Endodermal cell (in vitro differentiated cells): ENCODE measurements at regions not wholly inside any gene's neighbourhood (a gene's known extent, or its start where the extent isn't known, plus 50 kb on each side); places are given as distances from the start of the nearest gene placed in this dataset.

Experiments
- DNase-seq: peaks from one replicate; pipeline ENCODE4 v3.0.0-alpha.2; 2017
- H3K27ac ChIP-seq: 2 replicates; pipeline ENCODE4 v1.5.1; 2013; ENCODE audit warnings: mild to moderate bottlenecking, low read depth, low read length, moderate library complexity
- H3K27me3 ChIP-seq: 2 replicates; pipeline ENCODE4 v1.6.1; 2013; ENCODE audit warnings: mild to moderate bottlenecking, low read length, moderate library complexity; ENCODE audit not compliant: insufficient read depth, control insufficient read depth, poor library complexity, severe bottlenecking
- H3K36me3 ChIP-seq: 2 replicates; pipeline ENCODE4 v1.7.0; 2013; ENCODE audit warnings: mild to moderate bottlenecking, low read length, moderate library complexity; ENCODE audit not compliant: control insufficient read depth, insufficient read depth
- H3K4me1 ChIP-seq: one replicate; pipeline ENCODE4 v1.7.0; 2013; ENCODE audit warnings: low read length; ENCODE audit not compliant: control insufficient read depth, insufficient read depth
- H3K4me3 ChIP-seq: 2 replicates; pipeline ENCODE4 v1.5.1; 2013; ENCODE audit warnings: mild to moderate bottlenecking, low read length, moderate library complexity
- H3K9ac ChIP-seq: 2 replicates; pipeline ENCODE4 v1.6.1; 2013; ENCODE audit warnings: mild to moderate bottlenecking, low read length, moderate library complexity; ENCODE audit not compliant: poor library complexity, severe bottlenecking; ENCODE audit errors: extremely low read depth
- H3K9me3 ChIP-seq: 2 replicates; pipeline ENCODE4 v1.6.1; 2013; ENCODE audit warnings: mild to moderate bottlenecking, low read length, moderate library complexity; ENCODE audit not compliant: control insufficient read depth
- H3K27ac Mint-ChIP-seq: 2 replicates; pipeline ENCODE4 v1.8.0; 2020; ENCODE audit warnings: mixed read lengths
- H3K27me3 Mint-ChIP-seq: 2 replicates; pipeline ENCODE4 v1.8.0; 2021; ENCODE audit warnings: mild to moderate bottlenecking, mixed read lengths; ENCODE audit not compliant: insufficient read depth
- H3K36me3 Mint-ChIP-seq: 2 replicates; pipeline ENCODE4 v1.8.0; 2020; ENCODE audit warnings: low read depth, mixed read lengths
- H3K4me1 Mint-ChIP-seq: 2 replicates; pipeline ENCODE4 v1.8.0; 2020; ENCODE audit warnings: mixed read lengths
- H3K4me3 Mint-ChIP-seq: 2 replicates; pipeline ENCODE4 v1.8.0; 2020; ENCODE audit warnings: mild to moderate bottlenecking, moderate library complexity, mixed read lengths
- H3K9me3 Mint-ChIP-seq: 2 replicates; pipeline ENCODE4 v1.8.0; 2020; ENCODE audit warnings: mild to moderate bottlenecking, mixed read lengths
- WGBS, 2 experiments: methylation state at CpG; one replicate each; pipeline versions ENCODE4 v1.1.5 to v1.1.7; 2013; ENCODE audit warnings: missing lambda C conversion rate in 2 of 2, mixed read lengths in 1 of 2; ENCODE audit not compliant: insufficient coverage in 1 of 2, insufficient read length in 1 of 2; 5-methylcytosine and 5-hydroxymethylcytosine counted together
- TF ChIP-seq, protein P1 (sequence below): fragments of 200-600 bp; sonication (generic); conservative IDR thresholded peaks from 2 replicates; pipeline ENCODE4 v1.5.0; 2021; ENCODE audit warnings: antibody characterized with exemption, mild to moderate bottlenecking

- Histone ChIP-seq H3K9ac (no peak overlapping the region), H3K4me3 (peak overlapping the region; percentile 46), H3K27ac (no peak overlapping the region), H3K36me3 (no peaks in the 10 kb centered on the region), H3K9me3 (peaks cover 45% of the 10 kb centered on the region), H3K4me1 (peaks cover 16% of the 10 kb centered on the region), H3K27me3 (no peaks in the 10 kb centered on the region)
- no peak overlapping the region for H3K4me3 Mint-ChIP-seq
- TF ChIP-seq, protein P1, sequence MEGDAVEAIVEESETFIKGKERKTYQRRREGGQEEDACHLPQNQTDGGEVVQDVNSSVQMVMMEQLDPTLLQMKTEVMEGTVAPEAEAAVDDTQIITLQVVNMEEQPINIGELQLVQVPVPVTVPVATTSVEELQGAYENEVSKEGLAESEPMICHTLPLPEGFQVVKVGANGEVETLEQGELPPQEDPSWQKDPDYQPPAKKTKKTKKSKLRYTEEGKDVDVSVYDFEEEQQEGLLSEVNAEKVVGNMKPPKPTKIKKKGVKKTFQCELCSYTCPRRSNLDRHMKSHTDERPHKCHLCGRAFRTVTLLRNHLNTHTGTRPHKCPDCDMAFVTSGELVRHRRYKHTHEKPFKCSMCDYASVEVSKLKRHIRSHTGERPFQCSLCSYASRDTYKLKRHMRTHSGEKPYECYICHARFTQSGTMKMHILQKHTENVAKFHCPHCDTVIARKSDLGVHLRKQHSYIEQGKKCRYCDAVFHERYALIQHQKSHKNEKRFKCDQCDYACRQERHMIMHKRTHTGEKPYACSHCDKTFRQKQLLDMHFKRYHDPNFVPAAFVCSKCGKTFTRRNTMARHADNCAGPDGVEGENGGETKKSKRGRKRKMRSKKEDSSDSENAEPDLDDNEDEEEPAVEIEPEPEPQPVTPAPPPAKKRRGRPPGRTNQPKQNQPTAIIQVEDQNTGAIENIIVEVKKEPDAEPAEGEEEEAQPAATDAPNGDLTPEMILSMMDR = no peak
- H3K27me3 Mint-ChIP-seq = no peaks in the 10 kb centered on the region
- H3K27ac Mint-ChIP-seq = peak overlapping the region; percentile 85
- DNase-seq = no peak
- H3K9me3 Mint-ChIP-seq = peaks cover 41% of the 10 kb centered on the region
- peaks cover 5% of the 10 kb centered on the region for H3K36me3 Mint-ChIP-seq
- H3K4me1 Mint-ChIP-seq = peaks cover 42% of the 10 kb centered on the region
Measured at GRCh38 chr17:68734931-68735330, 133.8 kb upstream of the FAM20A start.

GRCh38 chr17:68734187-68734900 lies 133.2 kb upstream of the FAM20A start:
- Histone ChIP-seq H3K36me3 (no peaks in the 10 kb centered on the region), H3K9me3 (peaks cover 45% of the 10 kb centered on the region), H3K9ac (no peak overlapping the region), H3K27me3 (no peaks in the 10 kb centered on the region), H3K27ac (no peak overlapping the region), H3K4me3 (peak overlapping the region; percentile 46), H3K4me1 (peaks cover 16% of the 10 kb centered on the region)
- H3K4me3 Mint-ChIP-seq = no peak overlapping the region
- peaks cover 42% of the 10 kb centered on the region for H3K4me1 Mint-ChIP-seq
- DNase-seq = peak; percentile 75
- TF ChIP-seq, protein P1 = no peak
- H3K9me3 Mint-ChIP-seq = peaks cover 47% of the 10 kb centered on the region
- H3K36me3 Mint-ChIP-seq = peaks cover 5% of the 10 kb centered on the region
- H3K27ac Mint-ChIP-seq = peak overlapping the region; percentile 85
- 74 to 83% methylated on average over 2 to 6 of the region's 6 CpGs for whole genome bisulfite sequencing, 2 experiments
- no peaks in the 10 kb centered on the region for H3K27me3 Mint-ChIP-seq

- peaks cover 42% of the 10 kb centered on the region for H3K4me1 Mint-ChIP-seq
- peaks cover 10% of the 10 kb centered on the region for H3K36me3 Mint-ChIP-seq
- Histone ChIP-seq H3K27ac (peak overlapping the region; percentile 48), H3K4me3 (peak overlapping the region; percentile 57), H3K36me3 (no peaks in the 10 kb centered on the region), H3K4me1 (peaks cover 16% of the 10 kb centered on the region), H3K9ac (peak overlapping the region; percentile 65), H3K27me3 (no peaks in the 10 kb centered on the region), H3K9me3 (peaks cover 47% of the 10 kb centered on the region)
- H3K4me3 Mint-ChIP-seq = peak overlapping the region; percentile 0
- TF ChIP-seq, protein P1 = no peak
- peak overlapping the region; percentile 97 for H3K27ac Mint-ChIP-seq
- WGBS, 2 experiments = 9 to 44% methylated on average over 3 to 4 of the region's 4 CpGs
- peaks cover 55% of the 10 kb centered on the region for H3K9me3 Mint-ChIP-seq
- DNase-seq = peak; percentile 91
- H3K27me3 Mint-ChIP-seq = no peaks in the 10 kb centered on the region
Measured at GRCh38 chr17:68733241-68734176, 132.3 kb upstream of the FAM20A start.
